Fibroblast of villous mesenchyme (primary cell): ENCODE measurements at regions not wholly inside any gene's neighbourhood (a gene's known extent, or its start where the extent isn't known, plus 50 kb on each side); places are given as distances from the start of the nearest gene placed in this dataset.
"Not testable (repeated sequence)": the region's sequence is repeated elsewhere in the genome, so short reads cannot be mapped to it uniquely, and the experiment has no call there.

Source experiments
- DNase-seq: peaks from one replicate; pipeline ENCODE4 v3.0.0-alpha.2; 2010; ENCODE audit warnings: low read depth
- H3K4me3 ChIP-seq: 2 replicates; pipeline ENCODE4 v1.5.1; 2011; ENCODE audit warnings: low read depth, mild to moderate bottlenecking, low read length
- TF ChIP-seq, protein P1 (sequence below): IDR thresholded peaks from 2 replicates; pipeline ENCODE4 v1.5.1; 2012; ENCODE audit warnings: low read depth, mild to moderate bottlenecking, low read length; ENCODE audit not compliant: insufficient read depth

DNA sequence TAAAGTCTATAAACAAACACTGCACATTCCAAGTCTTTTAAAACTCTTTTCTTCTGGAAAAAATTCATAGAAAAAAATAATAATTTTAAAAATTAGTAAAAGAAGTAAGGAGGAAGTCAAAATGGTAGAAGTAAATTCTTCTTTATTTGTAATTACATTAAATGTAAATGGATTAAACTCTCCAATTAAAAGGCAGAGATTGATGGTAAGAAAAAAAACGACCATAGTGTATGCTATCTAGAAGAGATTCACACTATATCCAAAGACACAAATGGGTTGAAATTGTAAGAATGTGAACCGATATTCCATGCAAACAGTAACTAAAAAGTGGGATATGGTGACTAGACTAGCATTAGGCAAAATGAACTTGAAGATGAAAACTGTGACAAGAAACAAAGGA, 1196.1 kb upstream of the CDH2 start:
- H3K4me3 ChIP-seq, result no peak overlapping the region
- no peak for DNase-seq
- TF ChIP-seq, protein P1, sequence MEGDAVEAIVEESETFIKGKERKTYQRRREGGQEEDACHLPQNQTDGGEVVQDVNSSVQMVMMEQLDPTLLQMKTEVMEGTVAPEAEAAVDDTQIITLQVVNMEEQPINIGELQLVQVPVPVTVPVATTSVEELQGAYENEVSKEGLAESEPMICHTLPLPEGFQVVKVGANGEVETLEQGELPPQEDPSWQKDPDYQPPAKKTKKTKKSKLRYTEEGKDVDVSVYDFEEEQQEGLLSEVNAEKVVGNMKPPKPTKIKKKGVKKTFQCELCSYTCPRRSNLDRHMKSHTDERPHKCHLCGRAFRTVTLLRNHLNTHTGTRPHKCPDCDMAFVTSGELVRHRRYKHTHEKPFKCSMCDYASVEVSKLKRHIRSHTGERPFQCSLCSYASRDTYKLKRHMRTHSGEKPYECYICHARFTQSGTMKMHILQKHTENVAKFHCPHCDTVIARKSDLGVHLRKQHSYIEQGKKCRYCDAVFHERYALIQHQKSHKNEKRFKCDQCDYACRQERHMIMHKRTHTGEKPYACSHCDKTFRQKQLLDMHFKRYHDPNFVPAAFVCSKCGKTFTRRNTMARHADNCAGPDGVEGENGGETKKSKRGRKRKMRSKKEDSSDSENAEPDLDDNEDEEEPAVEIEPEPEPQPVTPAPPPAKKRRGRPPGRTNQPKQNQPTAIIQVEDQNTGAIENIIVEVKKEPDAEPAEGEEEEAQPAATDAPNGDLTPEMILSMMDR, result no peak

DNA sequence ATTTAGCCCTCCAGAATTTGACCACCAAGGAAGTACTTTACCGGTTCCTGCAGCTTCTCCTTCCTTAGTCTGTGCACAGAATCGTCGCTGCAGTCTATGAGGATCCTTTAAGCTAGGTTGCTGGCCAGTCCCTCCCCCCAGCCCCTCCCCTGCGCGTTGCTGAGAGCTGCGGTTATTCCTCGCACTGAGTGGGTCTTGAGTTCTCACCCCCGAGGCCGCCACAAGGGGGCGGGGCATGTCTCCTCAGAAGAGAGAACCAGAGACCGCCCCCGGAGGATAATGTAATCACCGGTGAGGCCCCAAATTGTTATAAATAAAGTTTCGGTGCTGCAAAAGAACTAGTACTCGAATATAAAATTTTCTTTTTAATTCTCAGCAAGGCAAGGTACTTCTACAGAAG, 1184.9 kb upstream of the CDH2 start:
- TF ChIP-seq, protein P1, result peak; percentile 53
- peak; percentile 67 for DNase-seq
- peak overlapping the region; percentile 61 for H3K4me3 ChIP-seq

GRCh38 chr18:29360659-29361058, 1183.7 kb upstream of the CDH2 start:
- H3K4me3 ChIP-seq, result peak overlapping the region; percentile 61
- DNase-seq, result not testable (repeated sequence)

GRCh38 chr18:29359222-29359621, 1182.3 kb upstream of the CDH2 start:
- H3K4me3 ChIP-seq, DNase-seq: not testable (repeated sequence)

DNA sequence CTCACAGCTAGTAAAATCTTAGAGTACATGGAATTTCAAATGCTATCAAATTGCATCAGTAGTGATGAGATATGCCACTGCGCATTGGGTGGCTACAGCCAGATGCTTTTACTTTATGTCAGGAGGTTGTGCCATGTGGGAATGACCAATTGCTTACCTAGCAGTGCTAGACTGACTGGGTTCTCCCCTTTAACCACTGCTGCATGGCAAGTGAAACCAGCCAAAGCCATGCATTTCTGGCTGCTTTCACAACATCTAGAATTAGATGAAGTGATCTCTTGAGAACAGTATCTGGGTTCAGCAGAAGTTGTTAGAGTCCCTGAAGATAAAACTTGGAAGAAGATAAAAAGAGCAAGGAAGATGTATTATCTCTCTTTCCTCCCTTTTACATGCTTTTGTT, 1174.2 kb upstream of the CDH2 start:
- no peak overlapping the region for H3K4me3 ChIP-seq
- TF ChIP-seq, protein P1, result no peak
- no peak for DNase-seq

- TF ChIP-seq, protein P1, result no peak
- H3K4me3 ChIP-seq, result no peak overlapping the region
- no peak for DNase-seq
These were observed 1152.0 kb upstream of the CDH2 start for GRCh38 chr18:29328932-29329331.

DNA sequence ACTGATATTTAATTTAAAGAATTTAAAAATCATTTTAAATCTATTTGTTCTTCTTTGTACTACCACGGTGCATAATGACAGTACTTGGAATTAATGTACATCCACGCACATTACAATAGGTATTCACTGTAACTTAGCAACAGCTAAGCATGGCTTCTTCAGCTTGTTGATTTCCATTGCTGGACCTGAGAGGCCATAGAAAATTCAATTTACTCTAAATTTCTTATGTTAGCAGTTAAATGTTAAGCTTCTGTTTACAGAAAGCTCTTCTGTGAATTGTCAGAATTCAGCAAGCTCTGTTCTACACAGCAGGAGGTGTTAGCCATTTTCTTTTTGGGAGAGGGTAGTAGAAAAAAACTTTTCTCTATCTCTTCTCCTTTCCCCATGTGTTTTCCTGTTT, 1149.3 kb upstream of the CDH2 start:
- TF ChIP-seq, protein P1, result no peak
- DNase-seq, result no peak
- no peak overlapping the region for H3K4me3 ChIP-seq

DNA sequence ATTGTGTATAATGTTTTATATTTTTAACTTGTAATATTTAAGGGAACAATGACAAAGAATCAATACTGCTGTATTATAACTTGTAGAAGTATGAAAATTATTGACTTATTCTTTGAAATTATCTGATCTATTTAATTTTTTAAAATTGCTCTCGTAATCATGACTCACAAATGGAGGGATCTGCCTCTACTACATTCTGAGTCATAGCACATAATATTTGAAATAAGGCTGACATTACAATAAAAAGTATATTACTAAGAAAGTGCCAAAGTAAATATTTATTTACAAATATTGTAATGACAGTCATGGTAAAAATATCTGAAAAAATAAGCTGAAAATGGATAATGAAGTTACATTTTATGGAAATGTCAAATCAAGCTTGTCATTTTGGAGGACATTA, 1144.6 kb upstream of the CDH2 start:
- no peak for DNase-seq
- TF ChIP-seq, protein P1, result no peak
- no peak overlapping the region for H3K4me3 ChIP-seq
